ENCODE measurements at regions not wholly inside any gene's neighbourhood (a gene's known extent, or its start where the extent isn't known, plus 50 kb on each side); places are given as distances from the start of the nearest gene placed in this dataset.
"Not testable (repeated sequence)": the region's sequence is repeated elsewhere in the genome, so short reads cannot be mapped to it uniquely, and the experiment has no call there.

GRCh38 chr3:66931291-66931690, 66.8 kb upstream of the KBTBD8 start:
- WGBS, 2 donors: 25 to 31% methylated on average over 5 of the region's 5 CpGs
- no peaks in the 10 kb centered on the region for H3K36me3 ChIP-seq (replicated peaks in 1 of 2; ENCODE audit: insufficient read depth in 1 of 2, low read depth in 2 of 2)
- H3K27me3 ChIP-seq: no peaks in the 10 kb centered on the region
- no peaks in the 10 kb centered on the region for H3K9me3 ChIP-seq
- no peak overlapping the region for H3K4me3 ChIP-seq
- no peak overlapping the region for H3K27ac ChIP-seq
- ATAC-seq: no peak
- intact Hi-C loops (cut with DNase I): no loop called here
- DNase-seq: no peak
- TF ChIP-seq POLR2A (IDR thresholded peaks at IDR 0.05) (no peak), CTCF (IDR thresholded peaks at IDR 0.05) (no peak)
- H3K4me1 ChIP-seq: no peaks in the 10 kb centered on the region

GRCh38 chr3:66931699-66932098, 66.4 kb upstream of the KBTBD8 start:
- Histone ChIP-seq H3K36me3 (replicated peaks in 1 of 2; ENCODE audit: insufficient read depth in 1 of 2, low read depth in 2 of 2) (no peaks in the 10 kb centered on the region), H3K4me1 (no peaks in the 10 kb centered on the region), H3K27ac (no peak overlapping the region), H3K27me3 (no peaks in the 10 kb centered on the region), H3K9me3 (no peaks in the 10 kb centered on the region), H3K4me3 (no peak overlapping the region)
- intact Hi-C loops (cut with DNase I): no loop called here
- TF ChIP-seq CTCF (IDR thresholded peaks at IDR 0.05) (no peak), POLR2A (IDR thresholded peaks at IDR 0.05) (no peak)
- no peak for ATAC-seq
- DNase-seq: no peak
- 65 to 70% methylated on average over 1 of the region's 1 CpG for WGBS, 2 donors

GRCh38 chr3:66933233-66933632, 64.9 kb upstream of the KBTBD8 start:
- DNase-seq (no peak), ATAC-seq (no peak)
- no peaks in the 10 kb centered on the region for H3K9me3 ChIP-seq
- H3K4me1 ChIP-seq: no peaks in the 10 kb centered on the region
- intact Hi-C loops (cut with DNase I): no loop called here
- no peak for TF ChIP-seq POLR2A (IDR thresholded peaks at IDR 0.05)
- no peak for TF ChIP-seq CTCF (IDR thresholded peaks at IDR 0.05)
- H3K36me3 ChIP-seq (replicated peaks in 1 of 2; ENCODE audit: insufficient read depth in 1 of 2, low read depth in 2 of 2): no peaks in the 10 kb centered on the region
- no peaks in the 10 kb centered on the region for H3K27me3 ChIP-seq
- no peak overlapping the region for H3K4me3 ChIP-seq
- H3K27ac ChIP-seq: no peak overlapping the region

GRCh38 chr3:66934041-66934440, 64.1 kb upstream of the KBTBD8 start:
- no peaks in the 10 kb centered on the region for H3K27me3 ChIP-seq
- TF ChIP-seq POLR2A (IDR thresholded peaks at IDR 0.05): no peak
- TF ChIP-seq CTCF (IDR thresholded peaks at IDR 0.05): no peak
- H3K4me3 ChIP-seq: no peak overlapping the region
- no peaks in the 10 kb centered on the region for H3K9me3 ChIP-seq
- ATAC-seq (no peak), DNase-seq (no peak)
- intact Hi-C loops (cut with DNase I): no loop called here
- H3K36me3 ChIP-seq (replicated peaks in 1 of 2; ENCODE audit: insufficient read depth in 1 of 2, low read depth in 2 of 2): no peaks in the 10 kb centered on the region
- 85 to 86% methylated on average over 1 of the region's 1 CpG for WGBS, 2 donors
- no peak overlapping the region for H3K27ac ChIP-seq
- H3K4me1 ChIP-seq: no peaks in the 10 kb centered on the region

GRCh38 chr3:66934725-66935124, 63.4 kb upstream of the KBTBD8 start:
- no peaks in the 10 kb centered on the region for H3K4me1 ChIP-seq
- no peak for TF ChIP-seq CTCF (IDR thresholded peaks at IDR 0.05)
- TF ChIP-seq POLR2A (IDR thresholded peaks at IDR 0.05): no peak
- no peak for ATAC-seq
- 76 to 81% methylated on average over 3 of the region's 3 CpGs for WGBS, 2 donors
- intact Hi-C loops (cut with DNase I): no loop called here
- no peaks in the 10 kb centered on the region for H3K9me3 ChIP-seq
- no peak overlapping the region for H3K4me3 ChIP-seq
- no peak for DNase-seq
- no peak overlapping the region for H3K27ac ChIP-seq
- H3K27me3 ChIP-seq: no peaks in the 10 kb centered on the region
- H3K36me3 ChIP-seq (replicated peaks in 1 of 2; ENCODE audit: insufficient read depth in 1 of 2, low read depth in 2 of 2): no peaks in the 10 kb centered on the region

- H3K27ac ChIP-seq; H3K36me3 ChIP-seq (replicated peaks in 1 of 2; ENCODE audit: insufficient read depth in 1 of 2, low read depth in 2 of 2); H3K9me3 ChIP-seq; H3K4me1 ChIP-seq; H3K27me3 ChIP-seq; intact Hi-C loops (cut with DNase I); DNase-seq; ATAC-seq; H3K4me3 ChIP-seq: not testable (repeated sequence)
- 48 to 59% methylated on average over 6 of the region's 6 CpGs for WGBS, 2 donors
Observed at GRCh38 chr3:66937041-66937440, 61.1 kb upstream of the KBTBD8 start.
